A673 (cell line): ENCODE measurements at regions not wholly inside any gene's neighbourhood (a gene's known extent, or its start where the extent isn't known, plus 50 kb on each side); places are given as distances from the start of the nearest gene placed in this dataset.

Experiments
- BruUV-seq: library from RNA; stranded (reverse); fragments of 400-500 nt; replicated peaks from 2 replicates; lab custom pipeline; 2021; lab: Mats Ljungman, UMichigan
- CTCF ChIA-PET: fragments of 300-600 bp; sonication (Branson Sonifier 250); formaldehyde crosslinking; loops from one replicate; lab custom pipeline; 2022; ENCODE audit warnings: antibody characterized with exemption; lab: Charles Lee
- POLR2A ChIA-PET: fragments of 300-600 bp; sonication (Branson Sonifier 250); formaldehyde crosslinking; loops from one replicate; lab custom pipeline; 2022; ENCODE audit warnings: antibody characterized with exemption; ENCODE audit not compliant: low non-redundant PET; lab: Charles Lee
- DNase-seq: peaks from one replicate; pipeline ENCODE4 v3.0.0-alpha.2; 2015; ENCODE audit warnings: low spot score
- H3K27ac ChIP-seq: fragments of 200-600 bp; sonication (generic); 2 replicates; pipeline ENCODE4 v1.5.1; 2016; ENCODE audit warnings: mixed run types, low read depth, mild to moderate bottlenecking, mixed read lengths, antibody characterized with exemption, low read length; ENCODE audit not compliant: poor library complexity, severe bottlenecking
- H3K27me3 ChIP-seq: fragments of 200-600 bp; sonication (generic); replicated peaks from 2 replicates; pipeline ENCODE4 v1.6.1; 2017; ENCODE audit warnings: mixed run types, low read depth, mild to moderate bottlenecking, mixed read lengths, antibody characterized with exemption, low read length; ENCODE audit not compliant: insufficient read depth, poor library complexity
- H3K36me3 ChIP-seq: fragments of 200-600 bp; sonication (generic); 2 replicates; pipeline ENCODE4 v1.6.1; 2016; ENCODE audit warnings: mixed run types, mild to moderate bottlenecking, mixed read lengths, antibody characterized with exemption, low read length; ENCODE audit not compliant: insufficient read depth, poor library complexity, severe bottlenecking
- H3K4me1 ChIP-seq: fragments of 200-600 bp; sonication (generic); 2 replicates; pipeline ENCODE4 v1.6.1; 2017; ENCODE audit warnings: mixed run types, mild to moderate bottlenecking, mixed read lengths, antibody characterized with exemption, low read length; ENCODE audit not compliant: insufficient read depth, poor library complexity, severe bottlenecking
- H3K4me3 ChIP-seq: fragments of 200-600 bp; sonication (generic); 2 replicates; pipeline ENCODE4 v1.5.1; 2016; ENCODE audit warnings: low read depth, mixed run types, mild to moderate bottlenecking, mixed read lengths, low read length; ENCODE audit not compliant: poor library complexity, severe bottlenecking
- H3K9me3 ChIP-seq: fragments of 200-600 bp; sonication (generic); 2 replicates; pipeline ENCODE4 v1.6.1; 2016; ENCODE audit warnings: mixed run types, low read depth, mild to moderate bottlenecking, mixed read lengths, antibody characterized with exemption, low read length; ENCODE audit not compliant: poor library complexity, severe bottlenecking
- EZH2 ChIP-seq: fragments of 200-600 bp; sonication (generic); IDR thresholded peaks from 2 replicates; pipeline ENCODE4 v1.6.1; 2017; ENCODE audit warnings: borderline replicate concordance, low read depth, mild to moderate bottlenecking, mixed read lengths, antibody characterized with exemption, low read length; ENCODE audit not compliant: poor library complexity, severe bottlenecking
- intact Hi-C: fragments of 100-400 bp; cut with micrococcal nuclease; formaldehyde crosslinking; loops from one replicate; pipeline ENCODE4 v1.10.0; 2022; ENCODE audit not compliant: unreplicated experiment
- TF ChIP-seq, protein P1 (sequence below): fragments of 300-800, 200-600 bp; sonication (generic); conservative IDR thresholded peaks from 2 replicates; pipeline ENCODE4 v1.5.1; 2017; ENCODE audit warnings: low read depth, mild to moderate bottlenecking, antibody characterized with exemption, low read length, moderate library complexity, mixed read lengths

- Histone ChIP-seq H3K27ac (no peak overlapping the region), H3K4me3 (no peak overlapping the region), H3K9me3 (no peaks in the 10 kb centered on the region), H3K4me1 (no peaks in the 10 kb centered on the region), H3K36me3 (no peaks in the 10 kb centered on the region), H3K27me3 (no peaks in the 10 kb centered on the region)
- CTCF ChIA-PET = no interaction called here
- POLR2A ChIA-PET = no interaction called here
- no TSS peak for BruUV-seq
- TF ChIP-seq EZH2 = no peak
- TF ChIP-seq, protein P1, sequence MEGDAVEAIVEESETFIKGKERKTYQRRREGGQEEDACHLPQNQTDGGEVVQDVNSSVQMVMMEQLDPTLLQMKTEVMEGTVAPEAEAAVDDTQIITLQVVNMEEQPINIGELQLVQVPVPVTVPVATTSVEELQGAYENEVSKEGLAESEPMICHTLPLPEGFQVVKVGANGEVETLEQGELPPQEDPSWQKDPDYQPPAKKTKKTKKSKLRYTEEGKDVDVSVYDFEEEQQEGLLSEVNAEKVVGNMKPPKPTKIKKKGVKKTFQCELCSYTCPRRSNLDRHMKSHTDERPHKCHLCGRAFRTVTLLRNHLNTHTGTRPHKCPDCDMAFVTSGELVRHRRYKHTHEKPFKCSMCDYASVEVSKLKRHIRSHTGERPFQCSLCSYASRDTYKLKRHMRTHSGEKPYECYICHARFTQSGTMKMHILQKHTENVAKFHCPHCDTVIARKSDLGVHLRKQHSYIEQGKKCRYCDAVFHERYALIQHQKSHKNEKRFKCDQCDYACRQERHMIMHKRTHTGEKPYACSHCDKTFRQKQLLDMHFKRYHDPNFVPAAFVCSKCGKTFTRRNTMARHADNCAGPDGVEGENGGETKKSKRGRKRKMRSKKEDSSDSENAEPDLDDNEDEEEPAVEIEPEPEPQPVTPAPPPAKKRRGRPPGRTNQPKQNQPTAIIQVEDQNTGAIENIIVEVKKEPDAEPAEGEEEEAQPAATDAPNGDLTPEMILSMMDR = no peak
- DNase-seq = no peak
- intact Hi-C loops = no loop called here
These were observed 300.3 kb downstream of the NPHP4 start for GRCh38 chr1:5691795-5692509.

GRCh38 chr1:5690898-5691297 lies 301.3 kb downstream of the NPHP4 start:
- no peaks in the 10 kb centered on the region for H3K27me3 ChIP-seq
- H3K4me1 ChIP-seq = no peaks in the 10 kb centered on the region
- no peak for DNase-seq
- H3K27ac ChIP-seq = no peak overlapping the region
- TF ChIP-seq, protein P1 = no peak
- no peak for TF ChIP-seq EZH2
- no peaks in the 10 kb centered on the region for H3K9me3 ChIP-seq
- ChIA-PET CTCF (no interaction called here), POLR2A (no interaction called here)
- H3K4me3 ChIP-seq = no peak overlapping the region
- BruUV-seq = no TSS peak
- no peaks in the 10 kb centered on the region for H3K36me3 ChIP-seq
- intact Hi-C loops = no loop called here

DNA sequence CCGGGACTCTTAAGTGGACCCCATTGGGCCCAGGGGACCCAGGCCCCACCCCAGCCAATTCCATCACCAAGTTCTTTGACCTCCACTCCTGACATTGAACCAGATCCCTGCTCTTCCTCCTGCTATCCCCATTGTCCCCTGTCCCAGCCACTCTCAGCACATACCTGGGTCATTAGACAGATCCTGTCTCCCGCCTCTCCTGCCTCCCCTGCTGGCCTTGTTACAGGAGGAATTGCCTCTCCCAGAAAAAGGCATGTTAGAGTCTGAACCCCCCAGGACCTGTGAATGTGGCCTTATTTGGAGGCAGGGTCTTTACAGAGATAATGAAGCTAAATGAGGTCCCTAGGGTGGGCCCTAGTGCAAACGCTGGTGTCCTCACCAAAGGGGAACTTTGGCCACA lies 301.9 kb downstream of the NPHP4 start:
- H3K9me3 ChIP-seq = no peaks in the 10 kb centered on the region
- ChIA-PET CTCF (no interaction called here), POLR2A (no interaction called here)
- no peak for TF ChIP-seq EZH2
- no peak overlapping the region for H3K4me3 ChIP-seq
- no peak overlapping the region for H3K27ac ChIP-seq
- intact Hi-C loops = no loop called here
- H3K4me1 ChIP-seq = no peaks in the 10 kb centered on the region
- no peaks in the 10 kb centered on the region for H3K36me3 ChIP-seq
- no TSS peak for BruUV-seq
- H3K27me3 ChIP-seq = no peaks in the 10 kb centered on the region
- no peak for DNase-seq
